ENCODE measurements at regions not wholly inside any gene's neighbourhood (a gene's known extent, or its start where the extent isn't known, plus 50 kb on each side); places are given as distances from the start of the nearest gene placed in this dataset.

DNA sequence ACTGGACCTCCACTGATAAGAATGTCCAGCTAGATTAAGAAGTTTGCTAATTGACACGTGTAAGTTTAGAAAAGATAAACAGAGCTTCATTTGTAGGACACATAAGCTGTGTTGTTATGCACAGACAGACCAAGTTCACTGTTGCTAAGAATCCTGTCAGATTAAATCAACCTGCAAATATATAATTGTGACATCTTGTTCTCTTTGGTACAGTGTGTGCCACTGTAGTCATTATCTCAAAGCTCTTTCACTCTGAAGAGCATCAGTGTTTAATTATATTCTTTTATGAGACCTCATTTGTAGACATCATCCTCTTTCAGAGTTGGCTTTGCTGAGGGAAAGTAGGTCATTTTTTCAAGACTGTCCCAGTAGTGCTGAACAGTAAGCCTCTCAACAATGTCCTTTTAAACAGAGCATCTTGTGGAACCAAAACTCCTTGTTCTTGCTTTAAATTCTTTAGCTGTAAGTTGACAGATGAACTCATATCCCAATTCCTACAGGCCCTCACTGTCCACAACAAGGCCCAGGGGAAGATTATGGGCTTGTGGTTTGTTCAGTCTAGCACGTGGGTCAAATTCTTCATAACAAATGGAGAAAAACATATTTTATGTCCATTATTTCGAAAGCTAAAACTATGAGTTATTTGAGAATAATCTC lies 252.4 kb downstream of the HDGFL1 start:
- ChIA-PET CTCF (no interaction called here), POLR2A (no interaction called here)
- no peak overlapping the region for H3K4me3 ChIP-seq (ENCODE audit: low read depth, low read length)
- no peak for TF ChIP-seq ZNF600 (tag by site-specific recombination; IDR thresholded peaks at IDR 0.05)
- TF ChIP-seq ZNF837 (tag by site-specific recombination; IDR thresholded peaks at IDR 0.05), result no peak
- no peak for TF ChIP-seq SP3 (tag by site-specific recombination; IDR thresholded peaks at IDR 0.05)
- TF ChIP-seq, protein P1, sequence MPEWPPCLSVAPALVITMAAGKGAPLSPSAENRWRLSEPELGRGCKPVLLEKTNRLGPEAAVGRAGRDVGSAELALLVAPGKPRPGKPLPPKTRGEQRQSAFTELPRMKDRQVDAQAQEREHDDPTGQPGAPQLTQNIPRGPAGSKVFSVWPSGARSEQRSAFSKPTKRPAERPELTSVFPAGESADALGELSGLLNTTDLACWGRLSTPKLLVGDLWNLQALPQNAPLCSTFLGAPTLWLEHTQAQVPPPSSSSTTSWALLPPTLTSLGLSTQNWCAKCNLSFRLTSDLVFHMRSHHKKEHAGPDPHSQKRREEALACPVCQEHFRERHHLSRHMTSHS (tag by site-specific recombination; IDR thresholded peaks at IDR 0.05), result no peak
- TF ChIP-seq ZNF548 (tag by site-specific recombination; IDR thresholded peaks at IDR 0.05), result no peak
- no peaks in the 10 kb centered on the region for H3K36me3 ChIP-seq (ENCODE audit: control insufficient read depth in 2 of 2, insufficient read depth in 1 of 2, low read length in 2 of 2)
- no peak overlapping the region for H3K27ac ChIP-seq (ENCODE audit: extremely low read depth, low read depth, low read length)
- peaks cover 2% of the 10 kb centered on the region; the same call in 1 of the 2 replicates for H3K4me1 ChIP-seq (ENCODE audit: control insufficient read depth, insufficient read depth, low read length)
- no peaks in the 10 kb centered on the region for H3K9me3 ChIP-seq (ENCODE audit: control insufficient read depth, insufficient read depth, low read depth, low read length)

DNA sequence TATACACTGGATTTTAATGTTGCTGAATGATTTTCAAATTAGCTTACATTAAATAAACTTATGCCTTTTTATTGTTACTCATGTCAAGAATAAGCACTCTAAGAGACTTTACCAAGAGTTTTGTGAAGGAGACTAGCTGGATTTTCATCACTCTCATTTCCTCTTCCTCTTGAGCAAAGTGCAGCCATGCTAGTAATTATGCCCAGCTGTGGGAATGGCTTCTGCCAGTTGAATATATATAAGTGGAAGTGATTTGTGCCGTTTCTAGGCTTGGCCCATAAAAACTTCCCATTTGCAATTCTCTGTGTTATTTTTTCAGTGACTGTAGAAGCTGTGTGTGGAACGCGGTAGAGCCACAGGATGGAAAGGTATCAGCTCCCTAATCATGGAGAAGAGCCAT lies 255.8 kb downstream of the HDGFL1 start:
- no peak overlapping the region for H3K27ac ChIP-seq (ENCODE audit: extremely low read depth, low read depth, low read length)
- no peaks in the 10 kb centered on the region for H3K36me3 ChIP-seq (ENCODE audit: control insufficient read depth in 2 of 2, insufficient read depth in 1 of 2, low read length in 2 of 2)
- ChIA-PET CTCF (interaction anchor here (0.6 to 0.7 kb wide), 3 partner anchors 19 to 67 kb away, joined by 3 to 5 read pairs (median 5); no protein-coding TSS in a partner anchor), POLR2A (no interaction called here)
- H3K4me3 ChIP-seq (ENCODE audit: low read depth, low read length), result no peak overlapping the region
- H3K4me1 ChIP-seq (ENCODE audit: control insufficient read depth, insufficient read depth, low read length), result peaks cover 18% of the 10 kb centered on the region
- TF ChIP-seq ZNF23 (tag by site-specific recombination; IDR thresholded peaks at IDR 0.05; ENCODE audit: borderline replicate concordance) (no peak), ZNF473 (tag by site-specific recombination; IDR thresholded peaks at IDR 0.05) (no peak), ZNF677 (tag by site-specific recombination; IDR thresholded peaks at IDR 0.05) (no peak), HOXC10 (CRISPR knock-in tag; IDR thresholded peaks at IDR 0.05) (no peak), ZNF132 (tag by site-specific recombination; IDR thresholded peaks at IDR 0.05; ENCODE audit: borderline replicate concordance) (no peak), ZNF121 (tag by site-specific recombination; IDR thresholded peaks at IDR 0.05) (no peak), ZNF404 (tag by site-specific recombination; IDR thresholded peaks at IDR 0.05) (no peak), ZNF76 (tag by site-specific recombination; IDR thresholded peaks at IDR 0.05; ENCODE audit: borderline replicate concordance, low read depth) (no peak), GLIS1 (tag by site-specific recombination; IDR thresholded peaks at IDR 0.05) (no peak), SP7 (tag by site-specific recombination; IDR thresholded peaks at IDR 0.05) (no peak), ZNF623 (tag by site-specific recombination; IDR thresholded peaks at IDR 0.05) (no peak), ZBTB7A (tag by site-specific recombination; IDR thresholded peaks at IDR 0.05; ENCODE audit: low read depth) (no peak), ZNF529 (tag by site-specific recombination; IDR thresholded peaks at IDR 0.05; ENCODE audit: insufficient replicate concordance) (no peak)
- TF ChIP-seq, protein P2, sequence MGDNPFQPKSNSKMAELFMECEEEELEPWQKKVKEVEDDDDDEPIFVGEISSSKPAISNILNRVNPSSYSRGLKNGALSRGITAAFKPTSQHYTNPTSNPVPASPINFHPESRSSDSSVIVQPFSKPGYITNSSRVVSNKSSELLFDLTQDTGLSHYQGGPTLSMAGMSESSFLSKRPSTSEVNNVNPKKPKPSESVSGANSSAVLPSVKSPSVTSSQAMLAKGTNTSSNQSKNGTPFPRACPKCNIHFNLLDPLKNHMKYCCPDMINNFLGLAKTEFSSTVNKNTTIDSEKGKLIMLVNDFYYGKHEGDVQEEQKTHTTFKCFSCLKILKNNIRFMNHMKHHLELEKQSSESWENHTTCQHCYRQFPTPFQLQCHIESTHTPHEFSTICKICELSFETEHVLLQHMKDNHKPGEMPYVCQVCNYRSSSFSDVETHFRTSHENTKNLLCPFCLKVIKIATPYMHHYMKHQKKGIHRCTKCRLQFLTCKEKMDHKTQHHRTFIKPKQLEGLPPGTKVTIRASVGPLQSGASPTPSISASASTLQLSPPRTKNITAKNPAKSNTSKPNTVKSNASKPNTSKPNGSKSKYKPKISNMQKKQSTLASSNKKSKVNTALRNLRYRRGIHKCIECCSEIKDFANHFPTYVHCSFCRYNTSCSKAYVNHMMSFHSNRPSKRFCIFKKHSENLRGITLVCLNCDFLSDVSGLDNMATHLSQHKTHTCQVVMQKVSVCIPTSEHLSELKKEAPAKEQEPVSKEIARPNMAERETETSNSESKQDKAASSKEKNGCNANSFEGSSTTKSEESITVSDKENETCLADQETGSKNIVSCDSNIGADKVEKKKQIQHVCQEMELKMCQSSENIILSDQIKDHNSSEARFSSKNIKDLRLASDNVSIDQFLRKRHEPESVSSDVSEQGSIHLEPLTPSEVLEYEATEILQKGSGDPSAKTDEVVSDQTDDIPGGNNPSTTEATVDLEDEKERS (tag by site-specific recombination; IDR thresholded peaks at IDR 0.05), result no peak
- TF ChIP-seq, protein P3, sequence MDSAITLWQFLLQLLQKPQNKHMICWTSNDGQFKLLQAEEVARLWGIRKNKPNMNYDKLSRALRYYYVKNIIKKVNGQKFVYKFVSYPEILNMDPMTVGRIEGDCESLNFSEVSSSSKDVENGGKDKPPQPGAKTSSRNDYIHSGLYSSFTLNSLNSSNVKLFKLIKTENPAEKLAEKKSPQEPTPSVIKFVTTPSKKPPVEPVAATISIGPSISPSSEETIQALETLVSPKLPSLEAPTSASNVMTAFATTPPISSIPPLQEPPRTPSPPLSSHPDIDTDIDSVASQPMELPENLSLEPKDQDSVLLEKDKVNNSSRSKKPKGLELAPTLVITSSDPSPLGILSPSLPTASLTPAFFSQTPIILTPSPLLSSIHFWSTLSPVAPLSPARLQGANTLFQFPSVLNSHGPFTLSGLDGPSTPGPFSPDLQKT (IDR thresholded peaks at IDR 0.05; ENCODE audit: borderline replicate concordance, low read depth, low read length), result no peak
- TF ChIP-seq, protein P4, sequence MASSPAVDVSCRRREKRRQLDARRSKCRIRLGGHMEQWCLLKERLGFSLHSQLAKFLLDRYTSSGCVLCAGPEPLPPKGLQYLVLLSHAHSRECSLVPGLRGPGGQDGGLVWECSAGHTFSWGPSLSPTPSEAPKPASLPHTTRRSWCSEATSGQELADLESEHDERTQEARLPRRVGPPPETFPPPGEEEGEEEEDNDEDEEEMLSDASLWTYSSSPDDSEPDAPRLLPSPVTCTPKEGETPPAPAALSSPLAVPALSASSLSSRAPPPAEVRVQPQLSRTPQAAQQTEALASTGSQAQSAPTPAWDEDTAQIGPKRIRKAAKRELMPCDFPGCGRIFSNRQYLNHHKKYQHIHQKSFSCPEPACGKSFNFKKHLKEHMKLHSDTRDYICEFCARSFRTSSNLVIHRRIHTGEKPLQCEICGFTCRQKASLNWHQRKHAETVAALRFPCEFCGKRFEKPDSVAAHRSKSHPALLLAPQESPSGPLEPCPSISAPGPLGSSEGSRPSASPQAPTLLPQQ (tag by site-specific recombination; IDR thresholded peaks at IDR 0.05), result no peak
- TF ChIP-seq, protein P5, sequence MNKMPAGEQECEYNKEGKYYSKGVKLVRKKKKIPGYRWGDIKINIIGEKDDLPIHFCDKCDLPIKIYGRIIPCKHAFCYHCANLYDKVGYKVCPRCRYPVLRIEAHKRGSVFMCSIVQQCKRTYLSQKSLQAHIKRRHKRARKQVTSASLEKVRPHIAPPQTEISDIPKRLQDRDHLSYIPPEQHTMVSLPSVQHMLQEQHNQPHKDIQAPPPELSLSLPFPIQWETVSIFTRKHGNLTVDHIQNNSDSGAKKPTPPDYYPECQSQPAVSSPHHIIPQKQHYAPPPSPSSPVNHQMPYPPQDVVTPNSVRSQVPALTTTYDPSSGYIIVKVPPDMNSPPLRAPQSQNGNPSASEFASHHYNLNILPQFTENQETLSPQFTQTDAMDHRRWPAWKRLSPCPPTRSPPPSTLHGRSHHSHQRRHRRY (tag by site-specific recombination; IDR thresholded peaks at IDR 0.05), result no peak
- TF ChIP-seq, protein P6, sequence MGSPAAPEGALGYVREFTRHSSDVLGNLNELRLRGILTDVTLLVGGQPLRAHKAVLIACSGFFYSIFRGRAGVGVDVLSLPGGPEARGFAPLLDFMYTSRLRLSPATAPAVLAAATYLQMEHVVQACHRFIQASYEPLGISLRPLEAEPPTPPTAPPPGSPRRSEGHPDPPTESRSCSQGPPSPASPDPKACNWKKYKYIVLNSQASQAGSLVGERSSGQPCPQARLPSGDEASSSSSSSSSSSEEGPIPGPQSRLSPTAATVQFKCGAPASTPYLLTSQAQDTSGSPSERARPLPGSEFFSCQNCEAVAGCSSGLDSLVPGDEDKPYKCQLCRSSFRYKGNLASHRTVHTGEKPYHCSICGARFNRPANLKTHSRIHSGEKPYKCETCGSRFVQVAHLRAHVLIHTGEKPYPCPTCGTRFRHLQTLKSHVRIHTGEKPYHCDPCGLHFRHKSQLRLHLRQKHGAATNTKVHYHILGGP (tag by site-specific recombination; IDR thresholded peaks at IDR 0.05), result no peak
- TF ChIP-seq, protein P7, sequence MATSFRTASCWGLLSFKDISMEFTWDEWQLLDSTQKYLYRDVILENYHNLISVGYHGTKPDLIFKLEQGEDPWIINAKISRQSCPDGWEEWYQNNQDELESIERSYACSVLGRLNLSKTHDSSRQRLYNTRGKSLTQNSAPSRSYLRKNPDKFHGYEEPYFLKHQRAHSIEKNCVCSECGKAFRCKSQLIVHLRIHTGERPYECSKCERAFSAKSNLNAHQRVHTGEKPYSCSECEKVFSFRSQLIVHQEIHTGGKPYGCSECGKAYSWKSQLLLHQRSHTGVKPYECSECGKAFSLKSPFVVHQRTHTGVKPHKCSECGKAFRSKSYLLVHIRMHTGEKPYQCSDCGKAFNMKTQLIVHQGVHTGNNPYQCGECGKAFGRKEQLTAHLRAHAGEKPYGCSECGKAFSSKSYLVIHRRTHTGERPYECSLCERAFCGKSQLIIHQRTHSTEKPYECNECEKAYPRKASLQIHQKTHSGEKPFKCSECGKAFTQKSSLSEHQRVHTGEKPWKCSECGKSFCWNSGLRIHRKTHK (tag by site-specific recombination; IDR thresholded peaks at IDR 0.05), result no peak
- no peaks in the 10 kb centered on the region for H3K9me3 ChIP-seq (ENCODE audit: control insufficient read depth, insufficient read depth, low read depth, low read length)
